ENCODE measurements at regions not wholly inside any gene's neighbourhood (a gene's known extent, or its start where the extent isn't known, plus 50 kb on each side); places are given as distances from the start of the nearest gene placed in this dataset.

GRCh38 chr6:103838457-103838856, 1021.3 kb downstream of the HACE1 start (continued):
- TF ChIP-seq REST (IDR thresholded peaks at IDR 0.05) (no peak), RXRA (IDR thresholded peaks at IDR 0.05) (no peak), RAD21 (IDR thresholded peaks at IDR 0.05) (no peak), ZBTB33 (IDR thresholded peaks at IDR 0.05) (no peak), HNF4G (IDR thresholded peaks at IDR 0.05) (no peak), FOXA2 (IDR thresholded peaks at IDR 0.05) (no peak)

GRCh38 chr6:103826209-103826608, 1033.5 kb downstream of the HACE1 start:
- no peak for TF ChIP-seq HNF4A (conservative IDR thresholded peaks at IDR 0.05)
- no peak for TF ChIP-seq ZBTB33 (IDR thresholded peaks at IDR 0.05)
- no peak for TF ChIP-seq YY1 (IDR thresholded peaks at IDR 0.05)
- no peak for TF ChIP-seq FOXA2 (IDR thresholded peaks at IDR 0.05)
- no peak for TF ChIP-seq EGR1 (IDR thresholded peaks at IDR 0.05; ENCODE audit: low read depth in 2 of 2)
- no peak for TF ChIP-seq RXRA (IDR thresholded peaks at IDR 0.05)
- TF ChIP-seq CTCF (IDR thresholded peaks at IDR 0.05; ENCODE audit: low read depth, low read length, missing input control), result no peak
- no peak for TF ChIP-seq GABPA (IDR thresholded peaks at IDR 0.05 in 1 of 2, conservative IDR thresholded peaks at IDR 0.05 in 1 of 2)
- TF ChIP-seq FOXA1 (IDR thresholded peaks at IDR 0.05), result no peak
- no peak for TF ChIP-seq NR2F2 (IDR thresholded peaks at IDR 0.05)
- no peak for TF ChIP-seq SP1 (IDR thresholded peaks at IDR 0.05)
- no peak for TF ChIP-seq REST (IDR thresholded peaks at IDR 0.05)
- no peak for TF ChIP-seq MAX (IDR thresholded peaks at IDR 0.05)
- no peak for TF ChIP-seq ATF3 (IDR thresholded peaks at IDR 0.05)
- TF ChIP-seq RAD21 (IDR thresholded peaks at IDR 0.05), result no peak
- no peak for TF ChIP-seq TAF1 (conservative IDR thresholded peaks at IDR 0.05)
- TF ChIP-seq HNF4G (IDR thresholded peaks at IDR 0.05), result no peak
- TF ChIP-seq JUND (IDR thresholded peaks at IDR 0.05), result no peak
- H3K27ac ChIP-seq (ENCODE audit: low read depth in 1 of 2, low read length in 2 of 2), result no peak overlapping the region
- H3K4me3 ChIP-seq (ENCODE audit: low read depth in 1 of 3, low read length in 3 of 3), result no peak overlapping the region
- no peaks in the 10 kb centered on the region for H3K36me3 ChIP-seq (ENCODE audit: control insufficient read depth in 4 of 4, insufficient read depth in 3 of 4, low read depth in 1 of 4, low read length in 3 of 4)
- no peaks in the 10 kb centered on the region for H3K9me3 ChIP-seq (ENCODE audit: control insufficient read depth in 4 of 4, low read length in 3 of 4)
- H3K9ac ChIP-seq (ENCODE audit: low read depth in 1 of 2, low read length in 2 of 2), result no peak overlapping the region
- peaks cover 0 to 3% (median 0%) of the 10 kb centered on the region in 4 donors for H3K27me3 ChIP-seq (ENCODE audit: control insufficient read depth in 4 of 4, insufficient read depth in 4 of 4, low read length in 3 of 4)
- 36% methylated on average over 2 of the region's 2 CpGs for WGBS
- no peak for DNase-seq (ENCODE audit: low spot score)
- no peaks in the 10 kb centered on the region for H3K4me1 ChIP-seq (ENCODE audit: control insufficient read depth in 4 of 4, insufficient read depth in 4 of 4, low read length in 3 of 4)

Data from liver (tissue), 8 donors.